NCI-H2107 treated with DMSO at 0.1 percent for 48 hours (cell line): ENCODE measurements at regions not wholly inside any gene's neighbourhood (a gene's known extent, or its start where the extent isn't known, plus 50 kb on each side); places are given as distances from the start of the nearest gene placed in this dataset.
A peak's percentile ranks its signal among the peaks of the same experiment; 100 is the strongest.

Experiments
- DNase-seq: peaks from one replicate; lab custom pipeline; 2025; ENCODE audit not compliant: unreplicated experiment; lab: John Stamatoyannopoulos, UW

DNA sequence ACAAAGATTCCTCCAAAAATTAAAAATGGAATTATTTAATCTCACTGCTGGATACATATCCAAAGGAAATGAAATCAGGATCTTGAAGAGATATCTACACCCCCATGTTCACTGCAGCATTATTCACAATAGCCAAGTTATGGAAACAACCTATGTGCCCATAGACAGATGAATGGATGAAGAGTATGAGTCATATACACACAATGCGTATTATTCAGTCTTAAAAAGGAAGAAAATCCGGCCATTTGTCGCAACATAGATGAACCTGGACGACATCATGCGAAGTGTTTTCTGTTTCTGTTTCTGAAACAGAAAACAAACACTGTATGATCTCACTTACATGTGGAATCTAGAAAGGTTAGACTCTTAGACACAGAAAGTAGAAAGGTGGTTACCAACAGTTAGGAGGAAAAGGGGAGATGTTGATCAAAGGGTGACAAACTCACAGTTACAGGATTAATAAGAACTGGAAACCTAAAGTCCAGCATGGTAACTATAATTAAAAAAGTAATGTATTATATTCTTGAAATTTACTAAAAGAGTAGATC, 87.8 kb upstream of the ERBB4 start:
- DNase-seq, result no peak

DNA sequence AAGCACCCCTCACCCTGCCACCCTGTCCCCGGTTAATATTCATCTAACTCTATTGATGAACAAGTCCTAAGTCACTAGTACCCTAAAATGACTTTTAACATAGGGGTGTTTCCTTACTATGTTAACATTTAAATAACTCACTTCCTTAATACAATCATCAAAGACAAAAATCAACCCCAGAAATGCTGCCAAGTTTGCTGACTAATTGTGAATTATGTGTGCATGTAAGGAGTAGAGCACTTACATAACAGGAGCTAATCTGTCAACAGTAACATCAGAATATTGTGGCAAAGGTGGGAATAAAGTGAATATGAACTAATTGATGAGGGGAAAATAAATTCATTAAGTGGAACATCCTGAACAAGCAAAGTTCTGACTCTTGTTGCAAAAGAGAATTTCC, 81.4 kb upstream of the ERBB4 start:
- no peak for DNase-seq

DNA sequence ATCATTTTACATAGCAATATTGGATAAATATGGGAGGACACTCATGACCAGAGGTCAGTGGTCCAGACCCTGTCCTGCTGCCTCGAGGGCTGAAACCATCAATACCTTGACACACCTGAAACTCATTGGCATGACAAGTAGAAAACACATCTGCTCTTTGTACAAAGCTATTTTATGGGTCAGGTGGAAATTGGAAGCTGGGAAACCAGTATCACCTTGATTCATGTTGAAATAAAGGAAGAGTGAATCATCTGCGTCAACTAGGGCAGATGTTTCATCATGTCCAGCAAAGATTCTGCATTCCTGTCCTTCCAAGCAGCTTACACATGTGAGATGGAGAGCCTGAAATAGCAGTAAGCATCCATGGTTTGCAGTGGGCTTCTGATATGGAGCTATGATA, 80.0 kb upstream of the ERBB4 start:
- no peak for DNase-seq

- no peak for DNase-seq
Observed at GRCh38 chr2:212610872-212611425, 72.3 kb upstream of the ERBB4 start.

DNA sequence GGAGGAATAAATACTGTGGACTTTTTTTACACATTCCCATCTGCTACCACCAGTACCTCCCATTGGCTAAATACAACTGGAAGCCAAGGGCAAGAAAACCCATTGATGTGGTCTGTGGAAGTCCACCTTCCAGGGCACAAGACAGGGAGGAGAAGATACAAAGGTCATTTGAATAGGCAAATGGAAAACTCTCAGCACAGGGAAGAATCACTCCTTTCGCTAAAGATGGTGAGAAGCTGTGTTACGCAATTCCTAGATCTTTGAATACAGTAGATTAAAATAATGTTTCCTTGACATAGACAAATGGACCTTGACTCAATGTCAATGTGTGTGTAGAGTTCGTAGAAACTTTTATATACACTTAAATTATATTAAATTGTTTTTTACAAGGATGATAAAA, 70.9 kb upstream of the ERBB4 start:
- no peak for DNase-seq

DNA sequence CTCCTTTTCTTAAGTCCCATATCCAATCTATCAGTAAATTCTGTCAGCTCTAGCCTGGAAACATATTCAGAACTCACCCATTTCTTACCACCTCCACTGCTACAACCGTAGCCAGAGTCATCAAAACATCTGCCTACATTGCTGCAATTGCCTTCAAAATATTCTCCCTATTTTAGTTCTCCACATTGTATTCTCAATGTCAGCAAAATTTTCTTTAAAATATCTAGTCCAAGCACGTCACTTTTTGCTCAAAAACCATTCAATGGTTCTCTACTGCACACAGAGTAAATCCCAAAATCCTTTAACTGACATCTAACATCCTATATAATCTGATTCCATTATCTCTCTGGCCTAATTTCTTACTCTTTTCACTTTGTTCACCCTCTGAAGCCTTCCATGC, 68.5 kb upstream of the ERBB4 start:
- no peak for DNase-seq

DNA sequence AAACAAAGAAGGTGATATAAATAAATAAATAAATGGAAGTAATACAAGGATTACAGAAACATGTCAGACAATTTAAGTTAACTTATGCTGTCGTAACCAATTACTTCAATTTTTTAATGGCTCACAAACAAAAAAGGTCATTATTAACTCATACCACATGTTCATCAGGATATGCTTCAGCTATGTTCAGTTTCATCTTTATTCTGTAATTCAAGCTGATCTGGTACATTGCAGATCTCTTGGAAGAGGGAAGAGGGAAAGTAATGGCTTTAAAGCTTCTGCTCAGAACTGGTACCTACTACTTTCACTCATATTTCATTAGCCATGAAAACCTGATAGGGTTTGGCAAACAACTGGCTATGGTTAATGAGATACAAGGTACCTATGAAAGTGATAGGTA, 67.6 kb upstream of the ERBB4 start:
- DNase-seq, result no peak

DNA sequence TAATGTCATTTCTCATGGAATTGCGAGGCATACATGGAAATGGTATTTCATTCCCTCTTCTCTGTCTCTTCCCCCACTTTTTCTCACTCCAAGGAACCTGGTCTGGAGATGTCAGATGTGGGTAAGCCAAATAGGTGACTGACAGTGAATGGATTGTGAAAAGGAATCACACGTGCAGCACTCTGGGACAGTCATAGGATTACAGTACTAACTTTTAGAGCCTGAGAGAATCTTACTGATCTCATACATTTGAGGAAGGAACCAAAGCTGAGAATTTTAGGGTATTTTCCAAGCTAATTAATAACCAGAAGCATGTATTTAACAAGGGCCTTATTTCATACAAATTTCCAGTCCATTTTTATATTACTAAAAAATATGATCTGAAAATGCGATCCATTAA, 58.1 kb upstream of the ERBB4 start:
- no peak for DNase-seq

DNA sequence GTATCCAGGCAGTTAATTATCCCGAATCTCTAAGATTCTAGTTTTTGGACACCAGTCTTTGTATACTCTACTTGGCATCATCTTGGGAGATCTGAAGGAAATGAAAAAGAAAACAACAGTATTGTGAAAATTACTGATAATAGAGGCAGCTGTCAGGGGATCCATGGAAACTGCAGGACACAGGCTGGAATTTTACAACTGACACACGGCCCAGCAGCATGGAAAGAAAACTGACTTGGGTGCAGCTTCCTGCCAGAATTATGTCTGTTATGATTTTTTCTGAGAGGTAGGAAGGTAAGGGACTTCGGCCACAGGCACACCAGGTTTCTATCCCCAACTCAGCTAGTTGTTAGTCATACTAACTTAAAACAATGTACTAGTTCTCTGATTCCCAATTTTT, 57.7 kb upstream of the ERBB4 start:
- DNase-seq, result no peak

GRCh38 chr2:212595036-212595654, 56.5 kb upstream of the ERBB4 start:
- peak; percentile 41 for DNase-seq

GRCh38 chr2:212592695-212593094, 54.1 kb upstream of the ERBB4 start:
- DNase-seq, result no peak
